Omental fat pad (tissue), 3 donors: ENCODE measurements at regions not wholly inside any gene's neighbourhood (a gene's known extent, or its start where the extent isn't known, plus 50 kb on each side); places are given as distances from the start of the nearest gene placed in this dataset.

Experiments
- ATAC-seq: fragments of 150-250 bp; one replicate; pipeline ENCODE4 v1.9.1; 2016; ENCODE audit warnings: mild to moderate bottlenecking, moderate library complexity; ENCODE audit not compliant: low FRiP score
- DNase-seq: peaks from one replicate; pipeline ENCODE4 v3.0.0-alpha.2; 2019; ENCODE audit warnings: low spot score
- CTCF ChIP-seq, 3 donors: fragments of 450-650 bp; IDR thresholded peaks; one replicate each; pipeline ENCODE4 v1.5.1; 2016 to 2017; ENCODE audit warnings: antibody characterized with exemption in 3 of 3, mild to moderate bottlenecking in 3 of 3, moderate library complexity in 2 of 3

- ATAC-seq (no peak), DNase-seq (no peak)
- no peak for TF ChIP-seq CTCF (IDR thresholded peaks at IDR 0.05)
Observed at GRCh38 chr5:116674881-116675625, 100.4 kb upstream of the SEMA6A start.

- TF ChIP-seq CTCF (IDR thresholded peaks at IDR 0.05): no peak
- no peak for DNase-seq
- no peak for ATAC-seq
Observed at GRCh38 chr5:116673453-116673852, 98.8 kb upstream of the SEMA6A start.

GRCh38 chr5:116672203-116672602 lies 97.6 kb upstream of the SEMA6A start:
- DNase-seq (no peak), ATAC-seq (no peak)

GRCh38 chr5:116671211-116671736 lies 96.7 kb upstream of the SEMA6A start:
- TF ChIP-seq CTCF (IDR thresholded peaks at IDR 0.05): no peak
- no peak for ATAC-seq
- DNase-seq: no peak

More at GRCh38 chr5:116672203-116672602, 97.6 kb upstream of the SEMA6A start:
- no peak for TF ChIP-seq CTCF (IDR thresholded peaks at IDR 0.05)

- ATAC-seq (no peak), DNase-seq (no peak)
- TF ChIP-seq CTCF (IDR thresholded peaks at IDR 0.05): no peak
Observed at GRCh38 chr5:116669261-116670031, 94.8 kb upstream of the SEMA6A start.

- no peak for TF ChIP-seq CTCF (IDR thresholded peaks at IDR 0.05)
- no peak for ATAC-seq
- no peak for DNase-seq
Observed at GRCh38 chr5:116668390-116668789, 93.8 kb upstream of the SEMA6A start.
